K562 (cell line): ENCODE measurements at regions not wholly inside any gene's neighbourhood (a gene's known extent, or its start where the extent isn't known, plus 50 kb on each side); places are given as distances from the start of the nearest gene placed in this dataset.

Experiments
- BHLHE40 ChIP-seq: IDR thresholded peaks from 2 replicates; pipeline ENCODE4 v1.6.1; 2011; ENCODE audit warnings: low read length, improper control_type of control experiment
- CREM ChIP-seq: IDR thresholded peaks from 2 replicates; pipeline ENCODE4 v1.6.1; 2014; ENCODE audit warnings: antibody characterized with exemption, low read depth
- ELF2 ChIP-seq: fragments of 250-450 bp; sonication (Bioruptor Pico); IDR thresholded peaks from 2 replicates; pipeline ENCODE4 v1.5.0; 2021; ENCODE audit warnings: mild to moderate bottlenecking
- EZH2 ChIP-seq: IDR thresholded peaks from 2 replicates; pipeline ENCODE4 v1.6.1; 2012; ENCODE audit warnings: low read depth, mild to moderate bottlenecking, inconsistent platforms, low read length, borderline replicate concordance
- HNRNPLL ChIP-seq: fragments of 200-400 bp; formaldehyde crosslinking; IDR thresholded peaks from 2 replicates; pipeline ENCODE4 v1.6.1; 2017; ENCODE audit warnings: low read length, low read depth, mild to moderate bottlenecking; ENCODE audit not compliant: poor library complexity, severe bottlenecking
- KLF10 ChIP-seq: fragments of 250-450 bp; sonication (Bioruptor Pico); IDR thresholded peaks from 2 replicates; pipeline ENCODE4 v1.6.1; 2021; ENCODE audit warnings: matching md5 sums
- KLF16 ChIP-seq: IDR thresholded peaks from 2 replicates; pipeline ENCODE4 v1.6.1; 2016; ENCODE audit warnings: antibody characterized with exemption
- MXI1 ChIP-seq: IDR thresholded peaks from 2 replicates; pipeline ENCODE4 v1.6.1; 2011; ENCODE audit warnings: low read depth, mild to moderate bottlenecking, improper control_type of control experiment, low read length
- NCOA1 ChIP-seq: fragments of 450-650 bp; IDR thresholded peaks from 2 replicates; pipeline ENCODE4 v1.6.1; 2016; ENCODE audit warnings: low read depth
- NR2C1 ChIP-seq, 2 experiments: fragments of 450-650 bp; IDR thresholded peaks; 2 replicates each; pipeline ENCODE4 v1.6.1; 2017; ENCODE audit warnings: mild to moderate bottlenecking in 2 of 2, antibody characterized with exemption in 1 of 2, inconsistent platforms in 1 of 2, missing compliant biosample characterization in 1 of 2, missing genetic modification characterization in 1 of 2
- PHB2 ChIP-seq: fragments of 450-650 bp; IDR thresholded peaks from 2 replicates; pipeline ENCODE4 v1.6.1; 2017; ENCODE audit warnings: low read depth
- PURB ChIP-seq: sonication (generic); formaldehyde crosslinking; IDR thresholded peaks from 2 replicates; pipeline ENCODE4 v1.9.0; 2021; ENCODE audit warnings: low read depth, mild to moderate bottlenecking, missing genetic modification reagents
- RAD21 ChIP-seq, 2 experiments: fragments of 250-450 bp in 1 of 2; fragments of 450-650 bp in 1 of 2; sonication (Bioruptor Pico) in 1 of 2; formaldehyde crosslinking in 1 of 2; IDR thresholded peaks in 1 of 2; conservative IDR thresholded peaks in 1 of 2; 2 replicates each; pipeline versions ENCODE4 v1.4.0 to v1.8.0; 2020 to 2022; ENCODE audit warnings: mild to moderate bottlenecking in 2 of 2, moderate library complexity in 1 of 2
- RBM39 ChIP-seq: fragments of 200-400 bp; formaldehyde crosslinking; optimal IDR thresholded peaks from 2 replicates; pipeline ENCODE3; 2018; ENCODE audit warnings: low read depth, low read length
- RUNX1 ChIP-seq: sonication (generic); IDR thresholded peaks from 2 replicates; pipeline ENCODE4 v1.6.1; 2016; ENCODE audit warnings: antibody characterized with exemption, low read depth
- SIN3A ChIP-seq, 2 experiments: fragments of 150-350 bp in 1 of 2; IDR thresholded peaks; 2 replicates each; pipeline ENCODE4 v1.6.1; 2011 to 2016; ENCODE audit warnings: borderline replicate concordance in 2 of 2, low read depth in 2 of 2, low read length in 2 of 2, mild to moderate bottlenecking in 2 of 2, moderate library complexity in 2 of 2; ENCODE audit not compliant: control insufficient read depth in 1 of 2
- SMARCA4 ChIP-seq: fragments of 450-650 bp; IDR thresholded peaks from 2 replicates; pipeline ENCODE4 v1.6.1; 2016
- TAF1 ChIP-seq: IDR thresholded peaks from 2 replicates; pipeline ENCODE4 v1.6.1; 2011; ENCODE audit warnings: mild to moderate bottlenecking, low read length, moderate library complexity; ENCODE audit not compliant: insufficient read depth, control insufficient read depth, severe bottlenecking; ENCODE audit errors: extremely low read depth
- TAL1 ChIP-seq: fragments of 450-650 bp; IDR thresholded peaks from 2 replicates; pipeline ENCODE4 v1.6.1; 2016; ENCODE audit warnings: mild to moderate bottlenecking
- TCF7 ChIP-seq: sonication (generic); IDR thresholded peaks from 2 replicates; pipeline ENCODE4 v1.6.1; 2016; ENCODE audit warnings: antibody characterized with exemption, borderline replicate concordance
- TOE1 ChIP-seq, 2 experiments: fragments of 450-650 bp in 1 of 2; sonication (generic) in 1 of 2; formaldehyde crosslinking in 1 of 2; IDR thresholded peaks; 2 replicates each; pipeline versions ENCODE4 v1.7.1 to v1.8.0; 2016 to 2022; ENCODE audit warnings: borderline replicate concordance in 2 of 2, mild to moderate bottlenecking in 2 of 2, antibody characterized with exemption in 1 of 2, inconsistent platforms in 1 of 2, low read depth in 1 of 2, missing genetic modification reagents in 1 of 2, moderate library complexity in 1 of 2
- ZFP30 ChIP-seq: fragments of 250-450 bp; sonication (Bioruptor Pico); IDR thresholded peaks from 2 replicates; pipeline ENCODE4 v1.8.0; 2022; ENCODE audit warnings: moderate library complexity, mild to moderate bottlenecking, inconsistent platforms, borderline replicate concordance
- ZFX ChIP-seq: sonication (generic); formaldehyde crosslinking; IDR thresholded peaks from 2 replicates; pipeline ENCODE4 v1.8.0; 2022; ENCODE audit warnings: mild to moderate bottlenecking, missing genetic modification reagents, moderate library complexity
- ZNF224 ChIP-seq: sonication (generic); formaldehyde crosslinking; IDR thresholded peaks from 2 replicates; pipeline ENCODE4 v1.8.0; 2022; ENCODE audit warnings: mild to moderate bottlenecking, missing genetic modification reagents
- ZNF584 ChIP-seq: fragments of 200-800 bp; sonication (Bioruptor generic); IDR thresholded peaks from 2 replicates; pipeline ENCODE4 v1.6.1; 2016; ENCODE audit warnings: low read depth, mild to moderate bottlenecking, missing genetic modification characterization, missing compliant biosample characterization
- ZNF644 ChIP-seq: fragments of 200-800 bp; sonication (Bioruptor generic); IDR thresholded peaks from 2 replicates; pipeline ENCODE4 v1.6.1; 2016; ENCODE audit warnings: low read depth, missing genetic modification characterization, missing compliant biosample characterization
- TF ChIP-seq, protein P1 (sequence below): sonication (generic); formaldehyde crosslinking; IDR thresholded peaks from 2 replicates; pipeline ENCODE4 v1.8.0; 2022; ENCODE audit warnings: mild to moderate bottlenecking, low read depth, missing genetic modification reagents
- TF ChIP-seq, protein P2 (sequence below), 3 experiments: fragments of 200-800 bp in 1 of 3; sonication (Bioruptor generic) in 1 of 3; sonication (generic) in 1 of 3; formaldehyde crosslinking in 1 of 3; IDR thresholded peaks; 2 replicates each; pipeline versions ENCODE4 v1.6.1 to v1.8.0; 2016 to 2022; ENCODE audit warnings: mild to moderate bottlenecking in 2 of 3, missing compliant biosample characterization in 2 of 3, missing genetic modification characterization in 2 of 3, missing genetic modification reagents in 1 of 3

DNA sequence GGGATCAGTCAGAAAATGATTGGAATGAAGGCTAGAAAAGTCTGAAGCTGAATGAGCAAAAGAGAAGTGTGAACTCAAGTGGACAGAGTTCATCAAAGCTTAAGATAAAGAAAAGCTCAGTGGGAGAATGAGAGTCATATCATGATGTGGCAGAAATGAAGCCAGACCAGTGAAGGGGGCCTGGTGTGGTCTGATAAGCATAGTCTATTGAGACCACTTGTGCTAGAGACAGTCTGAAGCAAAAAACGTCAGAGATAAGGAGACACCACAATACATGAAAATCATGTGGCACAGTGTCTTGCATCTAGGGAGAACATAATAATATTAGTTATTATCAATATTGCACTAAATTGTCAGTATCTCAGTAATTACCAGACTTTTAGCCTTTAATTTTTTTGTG is 601.5 kb downstream of the UTRN start (continued):
- peak; percentile 94 for TF ChIP-seq ZNF644 (tag)
- TF ChIP-seq RAD21 (CRISPR knock-in tag; conservative IDR thresholded peaks at IDR 0.05 in 1 of 2, IDR thresholded peaks at IDR 0.05 in 1 of 2): 0 out of 4 replicates have a peak, but pooled peaks of 1 of the 2 experiments have one; percentile 7
- no peak for TF ChIP-seq ZFP30 (CRISPR knock-in tag)
- TF ChIP-seq ELF2 (CRISPR knock-in tag): no peak
- peak; percentile 65; the same call in 1 of the 2 replicates for TF ChIP-seq TCF7
- peak; percentile 38 for TF ChIP-seq TAF1
- TF ChIP-seq ZNF584 (CRISPR knock-in tag): peak; percentile 58; the same call in 1 of the 2 replicates
- no peak for TF ChIP-seq HNRNPLL
- peak; percentile 24; the same call in 1 of the 2 replicates for TF ChIP-seq NR2C1 (IDR thresholded peaks at IDR 0.05)
- TF ChIP-seq NR2C1 (tag; IDR thresholded peaks at IDR 0.05): peak; percentile 73; the same call in 1 of the 2 replicates
- TF ChIP-seq SMARCA4: peak; percentile 100
- TF ChIP-seq ZFX (CRISPR knock-in tag): no peak
- peak; percentile 99 for TF ChIP-seq PHB2
- no peak for TF ChIP-seq KLF10 (CRISPR knock-in tag)
- TF ChIP-seq TOE1 (IDR thresholded peaks at IDR 0.05; ENCODE audit: borderline replicate concordance): peak; percentile 59; the same call in 1 of the 2 replicates
- no peak for TF ChIP-seq TOE1 (CRISPR knock-in tag; IDR thresholded peaks at IDR 0.05; ENCODE audit: borderline replicate concordance, low read depth)
- TF ChIP-seq RBM39: no peak
- peak; percentile 82; the same call in 1 of the 2 replicates for TF ChIP-seq EZH2
- peak; percentile 83; the same call in 1 of the 2 replicates for TF ChIP-seq MXI1
- peak; percentile 80; the same call in 1 of the 2 replicates for TF ChIP-seq BHLHE40
- peak; percentile 86 for TF ChIP-seq RUNX1
- TF ChIP-seq, protein P1, sequence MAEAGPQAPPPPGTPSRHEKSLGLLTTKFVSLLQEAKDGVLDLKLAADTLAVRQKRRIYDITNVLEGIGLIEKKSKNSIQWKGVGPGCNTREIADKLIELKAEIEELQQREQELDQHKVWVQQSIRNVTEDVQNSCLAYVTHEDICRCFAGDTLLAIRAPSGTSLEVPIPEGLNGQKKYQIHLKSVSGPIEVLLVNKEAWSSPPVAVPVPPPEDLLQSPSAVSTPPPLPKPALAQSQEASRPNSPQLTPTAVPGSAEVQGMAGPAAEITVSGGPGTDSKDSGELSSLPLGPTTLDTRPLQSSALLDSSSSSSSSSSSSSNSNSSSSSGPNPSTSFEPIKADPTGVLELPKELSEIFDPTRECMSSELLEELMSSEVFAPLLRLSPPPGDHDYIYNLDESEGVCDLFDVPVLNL (CRISPR knock-in tag): no peak
- TF ChIP-seq SIN3A (IDR thresholded peaks at IDR 0.05; ENCODE audit: borderline replicate concordance in 2 of 2, control insufficient read depth in 1 of 2, low read depth in 2 of 2, low read length in 2 of 2): no peak
- TF ChIP-seq, protein P2, sequence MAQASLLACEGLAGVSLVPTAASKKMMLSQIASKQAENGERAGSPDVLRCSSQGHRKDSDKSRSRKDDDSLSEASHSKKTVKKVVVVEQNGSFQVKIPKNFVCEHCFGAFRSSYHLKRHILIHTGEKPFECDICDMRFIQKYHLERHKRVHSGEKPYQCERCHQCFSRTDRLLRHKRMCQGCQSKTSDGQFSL (CRISPR knock-in tag; IDR thresholded peaks at IDR 0.05): no peak
- TF ChIP-seq, protein P2 (tag; IDR thresholded peaks at IDR 0.05): no peak
- TF ChIP-seq KLF16: peak; percentile 99
- no peak for TF ChIP-seq PURB
- TF ChIP-seq NCOA1: peak; percentile 89
- no peak for TF ChIP-seq ZNF224 (CRISPR knock-in tag)
- peak; percentile 100 for TF ChIP-seq TAL1
- TF ChIP-seq CREM: peak; percentile 92
